ENCODE measurements at regions not wholly inside any gene's neighbourhood (a gene's known extent, or its start where the extent isn't known, plus 50 kb on each side); places are given as distances from the start of the nearest gene placed in this dataset.

- Histone ChIP-seq H3K9me3 (ENCODE audit: low read depth, low read length, poor library complexity, severe bottlenecking) (peaks cover 22% of the 10 kb centered on the region), H3K27ac (ENCODE audit: low read depth, low read length, poor library complexity, severe bottlenecking) (no peak overlapping the region), H3K27me3 (replicated peaks; ENCODE audit: insufficient read depth, low read depth, low read length, poor library complexity) (no peaks in the 10 kb centered on the region), H3K4me1 (ENCODE audit: insufficient read depth, low read length, poor library complexity, severe bottlenecking) (no peaks in the 10 kb centered on the region), H3K36me3 (ENCODE audit: insufficient read depth, low read length, poor library complexity, severe bottlenecking) (no peaks in the 10 kb centered on the region), H3K4me3 (ENCODE audit: low read depth, low read length, poor library complexity, severe bottlenecking) (no peak overlapping the region)
- DNase-seq (ENCODE audit: low spot score), result no peak
- ChIA-PET CTCF (no interaction called here), POLR2A (ENCODE audit: low non-redundant PET) (no interaction called here)
- BruUV-seq (replicated peaks), result no TSS peak
- intact Hi-C loops (cut with micrococcal nuclease; ENCODE audit: unreplicated experiment), result no loop called here
- TF ChIP-seq, protein P1, sequence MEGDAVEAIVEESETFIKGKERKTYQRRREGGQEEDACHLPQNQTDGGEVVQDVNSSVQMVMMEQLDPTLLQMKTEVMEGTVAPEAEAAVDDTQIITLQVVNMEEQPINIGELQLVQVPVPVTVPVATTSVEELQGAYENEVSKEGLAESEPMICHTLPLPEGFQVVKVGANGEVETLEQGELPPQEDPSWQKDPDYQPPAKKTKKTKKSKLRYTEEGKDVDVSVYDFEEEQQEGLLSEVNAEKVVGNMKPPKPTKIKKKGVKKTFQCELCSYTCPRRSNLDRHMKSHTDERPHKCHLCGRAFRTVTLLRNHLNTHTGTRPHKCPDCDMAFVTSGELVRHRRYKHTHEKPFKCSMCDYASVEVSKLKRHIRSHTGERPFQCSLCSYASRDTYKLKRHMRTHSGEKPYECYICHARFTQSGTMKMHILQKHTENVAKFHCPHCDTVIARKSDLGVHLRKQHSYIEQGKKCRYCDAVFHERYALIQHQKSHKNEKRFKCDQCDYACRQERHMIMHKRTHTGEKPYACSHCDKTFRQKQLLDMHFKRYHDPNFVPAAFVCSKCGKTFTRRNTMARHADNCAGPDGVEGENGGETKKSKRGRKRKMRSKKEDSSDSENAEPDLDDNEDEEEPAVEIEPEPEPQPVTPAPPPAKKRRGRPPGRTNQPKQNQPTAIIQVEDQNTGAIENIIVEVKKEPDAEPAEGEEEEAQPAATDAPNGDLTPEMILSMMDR (conservative IDR thresholded peaks at IDR 0.05; ENCODE audit: low read depth, low read length), result no peak
- TF ChIP-seq EZH2 (IDR thresholded peaks at IDR 0.05; ENCODE audit: borderline replicate concordance, low read depth, low read length, poor library complexity, severe bottlenecking), result no peak
These were observed 108.4 kb upstream of the ZNF385D start for GRCh38 chr3:21859124-21860081.

GRCh38 chr3:21860082-21860475, 109.1 kb upstream of the ZNF385D start:
- ChIA-PET POLR2A (ENCODE audit: low non-redundant PET) (no interaction called here), CTCF (no interaction called here)
- H3K9me3 ChIP-seq (ENCODE audit: low read depth, low read length, poor library complexity, severe bottlenecking), result peaks cover 26% of the 10 kb centered on the region
- no peaks in the 10 kb centered on the region for H3K27me3 ChIP-seq (replicated peaks; ENCODE audit: insufficient read depth, low read depth, low read length, poor library complexity)
- H3K27ac ChIP-seq (ENCODE audit: low read depth, low read length, poor library complexity, severe bottlenecking), result no peak overlapping the region
- no peak for DNase-seq (ENCODE audit: low spot score)
- TF ChIP-seq, protein P1 (conservative IDR thresholded peaks at IDR 0.05; ENCODE audit: low read depth, low read length), result no peak
- no peak for TF ChIP-seq EZH2 (IDR thresholded peaks at IDR 0.05; ENCODE audit: borderline replicate concordance, low read depth, low read length, poor library complexity, severe bottlenecking)
- no peaks in the 10 kb centered on the region for H3K36me3 ChIP-seq (ENCODE audit: insufficient read depth, low read length, poor library complexity, severe bottlenecking)
- H3K4me3 ChIP-seq (ENCODE audit: low read depth, low read length, poor library complexity, severe bottlenecking), result no peak overlapping the region
- intact Hi-C loops (cut with micrococcal nuclease; ENCODE audit: unreplicated experiment), result no loop called here
- no peaks in the 10 kb centered on the region for H3K4me1 ChIP-seq (ENCODE audit: insufficient read depth, low read length, poor library complexity, severe bottlenecking)
- BruUV-seq (replicated peaks), result no TSS peak

DNA sequence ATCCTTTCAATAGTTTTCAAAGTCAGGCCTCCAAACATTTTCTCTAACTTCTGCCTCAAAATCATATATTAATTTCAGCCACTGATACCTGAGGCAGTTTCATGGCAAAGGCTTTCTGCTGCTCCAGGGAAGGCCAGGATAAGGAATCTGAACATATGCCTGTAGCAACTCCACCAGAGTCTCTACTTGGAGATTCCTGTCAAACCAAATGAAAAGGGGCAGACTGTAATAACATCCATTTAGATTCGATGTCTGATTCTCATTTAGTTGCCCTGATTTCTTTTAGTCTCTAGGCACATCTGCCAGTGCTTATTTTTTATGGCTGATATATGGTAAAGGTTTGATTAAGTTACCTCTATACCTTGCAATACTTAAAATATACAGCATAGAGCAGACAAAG, 109.6 kb upstream of the ZNF385D start:
- no peaks in the 10 kb centered on the region for H3K27me3 ChIP-seq (replicated peaks; ENCODE audit: insufficient read depth, low read depth, low read length, poor library complexity)
- intact Hi-C loops (cut with micrococcal nuclease; ENCODE audit: unreplicated experiment), result no loop called here
- peaks cover 26% of the 10 kb centered on the region for H3K9me3 ChIP-seq (ENCODE audit: low read depth, low read length, poor library complexity, severe bottlenecking)
- no peak for TF ChIP-seq EZH2 (IDR thresholded peaks at IDR 0.05; ENCODE audit: borderline replicate concordance, low read depth, low read length, poor library complexity, severe bottlenecking)
- TF ChIP-seq, protein P1 (conservative IDR thresholded peaks at IDR 0.05; ENCODE audit: low read depth, low read length), result no peak
- BruUV-seq (replicated peaks), result no TSS peak
- ChIA-PET POLR2A (ENCODE audit: low non-redundant PET) (no interaction called here), CTCF (no interaction called here)
- H3K4me3 ChIP-seq (ENCODE audit: low read depth, low read length, poor library complexity, severe bottlenecking), result no peak overlapping the region
- no peaks in the 10 kb centered on the region for H3K4me1 ChIP-seq (ENCODE audit: insufficient read depth, low read length, poor library complexity, severe bottlenecking)
- no peaks in the 10 kb centered on the region for H3K36me3 ChIP-seq (ENCODE audit: insufficient read depth, low read length, poor library complexity, severe bottlenecking)
- DNase-seq (ENCODE audit: low spot score), result no peak
- H3K27ac ChIP-seq (ENCODE audit: low read depth, low read length, poor library complexity, severe bottlenecking), result no peak overlapping the region
